Natural killer cell treated with Interleukin-12 subunit alpha and Interleukin-12 subunit beta and Interleukin-15 and Interleukin-18, amount 100 ng/mL, for 72 hours (primary cell): ENCODE measurements at regions not wholly inside any gene's neighbourhood (a gene's known extent, or its start where the extent isn't known, plus 50 kb on each side); places are given as distances from the start of the nearest gene placed in this dataset.

Experiments
- ATAC-seq, 2 donors: fragments of 150-1000 bp; cut with Tn5 transposase in 1 of 2; sonication (Bioruptor Pico), chemical (Tn5 transposase) in 1 of 2; 2 replicates each; pipeline ENCODE4 v1.10.0; 2021
- DNase-seq: peaks from one replicate; pipeline ENCODE4 v3.0.0; 2022; ENCODE audit warnings: low spot score
- H3K27ac Mint-ChIP-seq, 2 donors: 1 replicate in 1 of 2; 2 replicates in 1 of 2; pipeline ENCODE4 v1.8.0; 2022; ENCODE audit warnings: mixed read lengths in 2 of 2, mild to moderate bottlenecking in 1 of 2, moderate library complexity in 1 of 2
- H3K27me3 Mint-ChIP-seq, 2 donors: 1 replicate in 1 of 2; 2 replicates in 1 of 2; pipeline ENCODE4 v1.8.0; 2022; ENCODE audit warnings: mixed read lengths in 2 of 2
- H3K36me3 Mint-ChIP-seq: one replicate; pipeline ENCODE4 v1.8.0; 2022; ENCODE audit warnings: mixed read lengths
- H3K4me1 Mint-ChIP-seq, 2 donors: 1 replicate in 1 of 2; 2 replicates in 1 of 2; pipeline ENCODE4 v1.8.0; 2022; ENCODE audit warnings: low read depth in 2 of 2, mixed read lengths in 2 of 2, mild to moderate bottlenecking in 1 of 2
- H3K4me3 Mint-ChIP-seq: one replicate; pipeline ENCODE4 v1.8.0; 2022; ENCODE audit warnings: mixed read lengths
- H3K9me3 Mint-ChIP-seq: 2 replicates; pipeline ENCODE4 v1.8.0; 2022; ENCODE audit warnings: mixed read lengths

DNA sequence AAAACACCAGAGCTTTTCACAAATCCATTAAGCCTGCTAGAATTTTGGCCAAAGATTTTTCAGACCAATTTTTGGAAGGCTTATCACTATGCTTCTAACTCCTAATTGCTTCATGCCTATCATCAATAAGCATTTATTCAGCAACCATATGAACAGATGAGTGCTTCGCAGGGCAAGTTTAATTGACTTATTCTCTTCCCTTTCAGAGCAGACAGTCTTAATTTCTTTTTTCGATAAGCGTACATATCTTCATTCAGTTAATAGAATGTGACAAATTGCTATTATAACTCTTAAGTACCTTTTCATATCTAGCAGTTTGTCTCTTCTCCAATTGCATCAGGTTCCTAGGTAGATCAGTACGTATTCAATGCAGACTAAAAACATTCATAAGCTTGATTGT, 298.4 kb upstream of the ANO5 start:
- Mint-ChIP-seq H3K4me3 (no peak overlapping the region), H3K9me3 (peaks cover 19% of the 10 kb centered on the region), H3K27me3 (no peaks in the 10 kb centered on the region), H3K27ac (no peak overlapping the region), H3K36me3 (no peaks in the 10 kb centered on the region), H3K4me1 (peaks cover 0 to 4% of the 10 kb centered on the region in 2 donors)
- no peak for DNase-seq
- no peak for ATAC-seq

DNA sequence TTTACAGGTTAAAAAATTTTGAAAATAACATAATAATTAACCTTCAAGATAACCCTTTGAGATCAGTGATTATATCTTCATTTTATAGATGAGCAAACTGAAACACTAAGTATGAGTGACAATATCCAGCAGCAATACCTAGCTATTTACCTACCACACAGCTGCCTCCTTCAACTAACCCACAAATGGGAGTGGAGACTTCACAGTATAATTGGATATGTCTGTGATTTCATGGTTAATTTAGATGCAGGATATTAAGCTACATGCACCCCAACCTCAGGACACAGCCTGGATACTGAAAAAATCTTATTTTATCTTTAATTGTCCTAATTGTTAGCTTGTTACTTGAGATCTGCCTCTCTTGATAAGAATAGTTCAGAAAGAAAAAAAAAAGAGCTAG, 297.2 kb upstream of the ANO5 start:
- H3K4me3 Mint-ChIP-seq, result no peak overlapping the region
- H3K27ac Mint-ChIP-seq, result no peak overlapping the region
- H3K4me1 Mint-ChIP-seq, result peaks cover 0 to 4% of the 10 kb centered on the region in 2 donors
- DNase-seq, result no peak
- no peak for ATAC-seq
- H3K27me3 Mint-ChIP-seq, result no peaks in the 10 kb centered on the region
- peaks cover 21% of the 10 kb centered on the region for H3K9me3 Mint-ChIP-seq
- H3K36me3 Mint-ChIP-seq, result no peaks in the 10 kb centered on the region

DNA sequence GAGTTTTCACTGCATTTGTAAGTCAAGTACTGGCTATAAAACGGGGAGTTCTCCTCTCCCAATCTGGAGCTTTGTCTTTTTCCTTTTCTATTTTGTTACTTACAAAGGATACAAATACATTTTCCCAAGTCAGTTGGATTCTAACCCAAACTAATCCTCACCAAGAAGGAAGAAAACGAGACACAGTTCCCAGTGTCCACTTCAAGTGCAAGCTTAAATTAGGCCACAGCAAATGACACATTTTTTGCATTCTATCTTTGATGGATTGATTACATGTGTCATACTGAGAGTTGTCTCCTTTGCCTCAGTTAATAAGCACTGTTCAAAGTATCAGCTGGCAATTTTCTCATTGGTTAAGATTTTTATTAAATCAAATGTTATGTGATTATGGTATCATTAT, 296.7 kb upstream of the ANO5 start:
- no peak overlapping the region for H3K27ac Mint-ChIP-seq
- H3K4me1 Mint-ChIP-seq, result peaks cover 0 to 4% of the 10 kb centered on the region in 2 donors
- no peak for ATAC-seq
- H3K9me3 Mint-ChIP-seq, result peaks cover 17% of the 10 kb centered on the region
- no peaks in the 10 kb centered on the region for H3K36me3 Mint-ChIP-seq
- DNase-seq, result no peak
- no peaks in the 10 kb centered on the region for H3K27me3 Mint-ChIP-seq
- no peak overlapping the region for H3K4me3 Mint-ChIP-seq

DNA sequence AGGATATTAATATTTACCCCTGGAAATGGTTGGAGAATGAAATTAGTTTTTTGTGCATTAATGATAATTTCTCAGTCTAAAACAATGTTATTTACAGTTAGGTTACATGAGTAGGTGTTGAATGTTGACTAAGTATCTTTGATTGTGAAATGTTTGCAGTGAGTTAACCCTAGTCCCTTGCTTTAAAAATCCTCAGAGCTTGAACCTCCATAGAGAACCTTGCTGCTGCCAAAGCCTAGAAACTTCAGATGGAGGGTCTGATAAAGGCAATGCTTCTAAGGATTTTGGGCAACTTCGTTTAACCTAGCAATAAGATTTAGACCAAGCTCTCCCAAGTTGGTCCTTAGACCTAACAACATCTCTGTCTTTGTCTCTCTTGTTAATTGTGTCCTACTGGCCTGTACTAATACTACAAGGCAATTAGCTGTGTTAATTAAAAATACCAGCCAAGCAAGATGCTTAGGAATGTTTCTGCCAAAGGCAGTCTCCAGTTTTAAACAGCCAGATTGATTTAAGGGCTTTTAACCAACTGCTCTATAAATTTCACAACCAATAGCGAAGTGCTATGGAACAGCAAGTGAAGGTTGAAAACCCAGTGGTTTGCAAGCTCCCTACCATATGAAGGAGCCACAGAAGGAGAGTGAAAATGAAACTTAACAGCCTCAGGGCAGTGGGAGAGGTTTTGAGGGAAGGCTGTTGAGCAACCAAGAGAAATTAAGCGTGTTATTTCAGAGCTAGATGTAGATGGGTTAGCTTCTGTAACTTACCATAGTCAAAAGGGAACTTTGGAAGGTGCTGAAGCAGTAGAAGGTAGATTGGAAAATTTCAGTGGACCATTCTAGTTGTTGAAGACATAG, 295.9 kb upstream of the ANO5 start:
- peak in 1 of 2 donors; percentile 24 for ATAC-seq
- Mint-ChIP-seq H3K4me3 (no peak overlapping the region), H3K27ac (no peak overlapping the region), H3K36me3 (no peaks in the 10 kb centered on the region), H3K4me1 (peaks cover 0 to 4% of the 10 kb centered on the region in 2 donors), H3K27me3 (no peaks in the 10 kb centered on the region), H3K9me3 (peaks cover 16% of the 10 kb centered on the region)
- no peak for DNase-seq

DNA sequence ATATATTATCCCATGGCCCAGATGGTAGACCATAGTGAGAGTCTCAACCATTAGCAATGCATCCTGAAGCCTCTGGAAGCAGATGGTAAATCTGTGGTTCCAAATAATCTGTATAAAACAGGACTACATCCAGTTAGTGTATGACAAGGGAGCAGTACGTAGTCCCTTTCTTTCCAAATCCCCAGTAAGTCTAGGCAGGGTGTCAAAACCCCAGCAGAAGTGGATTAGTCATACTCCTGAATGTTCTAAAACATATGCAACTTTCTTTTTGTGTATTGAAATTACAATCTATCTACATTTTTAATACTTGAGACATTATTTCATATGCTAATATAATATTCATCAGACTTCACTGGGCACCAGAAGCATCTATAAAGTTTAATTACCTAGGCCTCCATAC, 295.1 kb upstream of the ANO5 start:
- H3K36me3 Mint-ChIP-seq, result no peaks in the 10 kb centered on the region
- no peak overlapping the region for H3K27ac Mint-ChIP-seq
- ATAC-seq (no peak), DNase-seq (no peak)
- no peak overlapping the region for H3K4me3 Mint-ChIP-seq
- peaks cover 0 to 4% of the 10 kb centered on the region in 2 donors for H3K4me1 Mint-ChIP-seq
- H3K27me3 Mint-ChIP-seq, result no peaks in the 10 kb centered on the region
- peaks cover 13% of the 10 kb centered on the region for H3K9me3 Mint-ChIP-seq

DNA sequence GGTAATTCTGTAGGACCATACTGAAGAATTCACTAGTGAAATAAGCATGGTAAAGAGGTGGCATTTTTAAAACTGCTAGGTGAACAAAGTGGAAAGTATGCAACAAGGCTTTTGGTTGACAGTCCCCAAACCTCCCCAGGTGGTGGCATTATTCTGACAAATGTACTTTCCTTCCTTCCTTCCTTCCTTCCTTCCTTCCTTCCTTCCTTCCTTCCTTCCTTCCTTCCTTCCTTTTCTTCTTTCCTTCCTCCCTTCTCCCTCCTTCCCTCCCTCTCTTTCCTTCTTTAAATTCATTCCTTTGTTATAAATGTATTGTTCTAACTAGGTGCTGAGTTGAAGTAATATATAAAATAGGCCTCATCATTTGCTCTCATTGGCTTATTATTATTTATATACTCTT, 284.7 kb upstream of the ANO5 start:
- ATAC-seq, result no peak
- Mint-ChIP-seq H3K27ac (no peak overlapping the region), H3K9me3 (peaks cover 30% of the 10 kb centered on the region), H3K4me1 (no peaks in the 10 kb centered on the region), H3K36me3 (peaks cover 3% of the 10 kb centered on the region), H3K27me3 (no peaks in the 10 kb centered on the region), H3K4me3 (no peak overlapping the region)
- no peak for DNase-seq

DNA sequence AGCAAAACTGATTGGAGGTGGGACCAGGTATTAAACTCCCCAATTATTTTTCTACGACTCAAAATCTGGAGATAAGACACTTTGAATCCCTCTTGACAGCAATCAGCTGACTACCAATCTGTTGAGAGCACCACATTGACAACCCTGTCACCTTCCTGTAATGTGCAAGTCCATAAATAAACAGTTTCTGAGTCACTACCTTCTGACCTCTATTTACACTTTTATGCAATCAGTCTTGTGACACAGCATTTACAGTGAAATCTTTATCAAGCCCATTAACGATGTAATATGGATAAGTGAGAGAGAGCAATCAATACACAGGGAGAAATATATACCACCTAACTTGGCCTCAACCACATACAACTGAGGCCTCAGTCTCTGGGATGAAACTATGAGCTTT, 283.7 kb upstream of the ANO5 start:
- Mint-ChIP-seq H3K4me3 (no peak overlapping the region), H3K9me3 (peaks cover 28% of the 10 kb centered on the region), H3K27me3 (no peaks in the 10 kb centered on the region), H3K4me1 (no peaks in the 10 kb centered on the region), H3K36me3 (peaks cover 4% of the 10 kb centered on the region), H3K27ac (no peak overlapping the region)
- no peak for ATAC-seq
- no peak for DNase-seq

DNA sequence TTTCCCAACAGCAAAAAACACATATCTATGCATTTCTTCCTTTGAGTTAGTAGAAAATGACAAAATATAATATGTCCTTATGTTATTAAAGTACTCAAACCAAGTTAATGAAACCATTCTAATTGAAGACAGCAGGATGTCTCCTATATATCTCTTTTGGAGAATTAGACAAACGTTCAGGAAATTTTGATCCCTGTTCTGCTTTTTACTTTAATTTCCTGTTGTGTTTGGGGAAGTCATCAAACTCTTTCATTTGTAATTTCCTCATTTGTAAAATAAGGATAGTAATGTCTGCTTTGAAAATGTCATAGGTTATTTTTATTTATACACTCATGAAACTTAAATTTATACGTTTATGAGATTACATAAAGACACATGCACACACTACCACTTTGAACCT, 281.8 kb upstream of the ANO5 start:
- ATAC-seq, result no peak
- no peak for DNase-seq
- no peaks in the 10 kb centered on the region for H3K4me1 Mint-ChIP-seq
- H3K9me3 Mint-ChIP-seq, result peaks cover 26% of the 10 kb centered on the region
- no peak overlapping the region for H3K4me3 Mint-ChIP-seq
- H3K27me3 Mint-ChIP-seq, result no peaks in the 10 kb centered on the region
- H3K27ac Mint-ChIP-seq, result no peak overlapping the region
- peaks cover 10% of the 10 kb centered on the region for H3K36me3 Mint-ChIP-seq

DNA sequence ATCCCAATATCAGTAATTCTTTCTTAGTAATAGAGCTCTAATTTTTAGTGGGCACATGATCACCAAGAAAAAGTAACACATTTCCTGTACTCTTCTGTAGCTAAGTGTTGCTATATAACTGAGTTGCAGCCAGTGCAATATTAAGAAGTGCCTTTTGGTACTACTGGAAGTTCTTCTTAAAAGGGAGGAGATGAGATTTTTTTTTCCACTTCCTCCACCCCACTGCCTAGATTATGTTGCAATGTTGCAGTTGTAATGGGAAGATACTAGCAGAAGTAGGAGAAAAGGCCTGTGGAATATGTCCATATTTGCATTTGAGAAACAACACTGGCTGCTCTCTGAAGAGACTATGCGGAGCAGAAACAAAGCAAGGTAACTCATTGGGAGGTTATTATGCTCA, 280.6 kb upstream of the ANO5 start:
- no peak for ATAC-seq
- no peaks in the 10 kb centered on the region for H3K27me3 Mint-ChIP-seq
- no peaks in the 10 kb centered on the region for H3K4me1 Mint-ChIP-seq
- H3K9me3 Mint-ChIP-seq, result peaks cover 24% of the 10 kb centered on the region
- peaks cover 10% of the 10 kb centered on the region for H3K36me3 Mint-ChIP-seq
- H3K4me3 Mint-ChIP-seq, result no peak overlapping the region
- DNase-seq, result no peak
- no peak overlapping the region for H3K27ac Mint-ChIP-seq

DNA sequence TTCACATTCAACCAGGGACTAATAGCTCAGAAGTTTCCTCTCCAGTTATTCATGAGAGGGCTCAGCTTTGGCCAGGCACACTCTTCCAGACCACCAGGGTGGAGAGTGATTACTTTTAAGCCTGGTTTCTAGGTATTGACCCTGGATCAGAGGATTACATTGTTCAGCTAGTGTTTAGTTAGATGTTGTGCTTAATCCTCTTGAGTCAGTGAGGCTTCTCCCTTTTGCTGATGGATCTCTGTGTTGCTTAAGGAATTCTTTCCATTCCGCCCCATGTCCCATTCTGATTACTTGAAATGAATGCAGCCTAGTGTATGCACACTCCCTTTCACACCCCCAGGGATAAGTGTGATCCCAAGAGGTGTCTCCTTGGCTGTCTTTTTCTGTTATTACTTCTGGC, 271.7 kb upstream of the ANO5 start:
- ATAC-seq (no peak), DNase-seq (no peak)
- H3K4me1 Mint-ChIP-seq, result no peaks in the 10 kb centered on the region
- H3K27me3 Mint-ChIP-seq, result no peaks in the 10 kb centered on the region
- no peak overlapping the region for H3K4me3 Mint-ChIP-seq
- peaks cover 6% of the 10 kb centered on the region for H3K9me3 Mint-ChIP-seq
- H3K27ac Mint-ChIP-seq, result no peak overlapping the region
- no peaks in the 10 kb centered on the region for H3K36me3 Mint-ChIP-seq

DNA sequence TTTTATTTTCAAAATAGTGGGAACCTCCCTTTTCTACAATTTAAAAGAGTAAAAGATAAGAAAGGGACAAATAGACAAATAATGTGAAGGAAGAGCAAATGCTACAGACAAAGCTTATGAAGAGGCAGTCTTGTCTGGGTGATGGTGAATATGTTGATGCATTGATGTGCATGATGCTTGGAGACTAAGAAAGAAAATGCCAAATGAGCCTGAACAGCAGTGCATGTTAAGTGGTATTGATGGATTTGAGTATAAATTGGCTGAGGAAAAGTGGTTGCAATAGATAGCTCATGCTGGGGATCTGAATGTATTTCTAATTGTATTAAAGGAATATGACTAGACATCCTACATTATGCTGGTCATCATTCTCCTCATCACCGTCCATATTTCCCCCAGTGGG, 268.6 kb upstream of the ANO5 start:
- Mint-ChIP-seq H3K4me3 (no peak overlapping the region), H3K27ac (no peak overlapping the region), H3K36me3 (no peaks in the 10 kb centered on the region), H3K27me3 (no peaks in the 10 kb centered on the region), H3K9me3 (peaks cover 6% of the 10 kb centered on the region), H3K4me1 (no peaks in the 10 kb centered on the region)
- ATAC-seq (no peak), DNase-seq (no peak)

DNA sequence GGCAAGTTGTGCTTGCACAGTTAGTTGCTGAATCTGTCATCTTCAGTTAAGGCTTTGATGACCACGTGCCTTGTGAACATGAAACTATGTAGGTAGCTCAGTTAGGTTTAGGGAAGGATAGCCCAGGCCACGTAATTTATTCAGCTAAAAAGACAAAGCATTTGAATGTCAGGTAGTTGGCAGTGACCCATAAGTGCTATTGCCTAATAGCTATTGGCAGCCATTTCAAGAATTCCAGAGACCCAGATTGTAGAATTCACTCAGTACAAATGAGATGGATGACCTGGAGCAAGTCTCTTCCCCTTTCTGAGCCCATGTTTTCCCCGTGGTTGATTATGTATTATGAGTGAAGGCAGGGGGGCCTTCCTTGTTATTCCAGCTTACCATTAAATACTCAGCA, 265.3 kb upstream of the ANO5 start:
- no peak for ATAC-seq
- no peaks in the 10 kb centered on the region for H3K4me1 Mint-ChIP-seq
- DNase-seq, result no peak
- no peaks in the 10 kb centered on the region for H3K36me3 Mint-ChIP-seq
- H3K27me3 Mint-ChIP-seq, result no peaks in the 10 kb centered on the region
- H3K27ac Mint-ChIP-seq, result no peak overlapping the region
- H3K9me3 Mint-ChIP-seq, result peaks cover 6% of the 10 kb centered on the region
- no peak overlapping the region for H3K4me3 Mint-ChIP-seq

DNA sequence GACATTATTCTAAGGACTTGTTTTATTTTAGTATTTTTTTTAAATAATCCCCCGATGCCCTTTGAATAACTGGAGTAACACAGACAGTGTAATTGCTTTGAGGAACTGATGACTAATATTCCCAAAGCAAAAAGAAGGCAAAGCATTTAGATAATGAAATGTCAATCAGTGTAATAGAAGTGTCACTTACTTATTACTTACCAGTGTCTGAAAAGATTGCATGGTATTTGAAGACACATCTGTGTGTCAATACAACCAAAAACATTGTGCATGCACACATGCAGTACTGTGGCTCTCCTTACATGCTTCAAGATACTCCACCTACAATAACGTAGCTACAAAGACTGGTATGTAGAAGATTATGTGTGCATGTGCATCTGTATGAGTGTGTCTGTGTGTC, 264.0 kb upstream of the ANO5 start:
- Mint-ChIP-seq H3K9me3 (peaks cover 2% of the 10 kb centered on the region), H3K4me1 (no peaks in the 10 kb centered on the region), H3K4me3 (no peak overlapping the region), H3K27me3 (no peaks in the 10 kb centered on the region), H3K27ac (no peak overlapping the region), H3K36me3 (no peaks in the 10 kb centered on the region)
- DNase-seq (no peak), ATAC-seq (no peak)

DNA sequence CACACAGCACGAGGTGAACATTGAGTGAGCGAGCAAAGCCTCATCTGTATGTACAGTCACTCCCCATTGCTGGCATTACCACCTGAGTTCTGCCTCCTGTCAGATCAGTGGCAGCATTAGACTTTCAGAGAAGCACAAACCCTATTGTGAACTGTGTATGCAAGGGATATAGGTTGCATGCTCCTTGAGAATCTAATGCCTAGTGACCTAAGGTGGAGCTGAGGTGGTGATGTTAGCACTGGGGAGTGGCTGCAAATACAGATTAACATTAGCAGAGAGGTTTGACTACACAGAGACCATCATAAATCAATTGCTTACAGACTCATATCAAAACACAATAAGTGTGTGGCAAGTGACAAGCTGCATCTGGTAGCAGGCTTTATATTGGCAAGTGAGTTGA, 262.5 kb upstream of the ANO5 start:
- ATAC-seq (no peak), DNase-seq (no peak)
- no peaks in the 10 kb centered on the region for H3K27me3 Mint-ChIP-seq
- H3K4me3 Mint-ChIP-seq, result no peak overlapping the region
- no peaks in the 10 kb centered on the region for H3K36me3 Mint-ChIP-seq
- H3K27ac Mint-ChIP-seq, result no peak overlapping the region
- no peaks in the 10 kb centered on the region for H3K9me3 Mint-ChIP-seq
- H3K4me1 Mint-ChIP-seq, result no peaks in the 10 kb centered on the region
